ENCODE measurements at regions not wholly inside any gene's neighbourhood (a gene's known extent, or its start where the extent isn't known, plus 50 kb on each side); places are given as distances from the start of the nearest gene placed in this dataset.
"Not testable (repeated sequence)": the region's sequence is repeated elsewhere in the genome, so short reads cannot be mapped to it uniquely, and the experiment has no call there.

- no peak for DNase-seq (ENCODE audit: low spot score)
These were observed 94.3 kb downstream of the OAT start for GRCh38 chr10:124324451-124324850.

GRCh38 chr10:124323806-124324205 lies 94.9 kb downstream of the OAT start:
- DNase-seq (ENCODE audit: low spot score): no peak

GRCh38 chr10:124323111-124323725 lies 95.5 kb downstream of the OAT start:
- DNase-seq (ENCODE audit: low spot score): no peak

GRCh38 chr10:124322191-124322980 lies 96.3 kb downstream of the OAT start:
- DNase-seq (ENCODE audit: low spot score): no peak

GRCh38 chr10:124321433-124322089 lies 97.2 kb downstream of the OAT start:
- DNase-seq (ENCODE audit: low spot score): no peak

GRCh38 chr10:124320778-124321432 lies 97.8 kb downstream of the OAT start:
- no peak for DNase-seq (ENCODE audit: low spot score)

GRCh38 chr10:124319926-124320391 lies 98.8 kb downstream of the OAT start:
- DNase-seq (ENCODE audit: low spot score): no peak

- DNase-seq (ENCODE audit: low spot score): not testable (repeated sequence)
These were observed 99.2 kb downstream of the OAT start for GRCh38 chr10:124319520-124319919.

GRCh38 chr10:124318811-124319210 lies 99.9 kb downstream of the OAT start:
- DNase-seq (ENCODE audit: low spot score): no peak

GRCh38 chr10:124318076-124318475 lies 100.6 kb downstream of the OAT start:
- no peak for DNase-seq (ENCODE audit: low spot score)

GRCh38 chr10:124316326-124316725 lies 102.4 kb downstream of the OAT start:
- no peak for DNase-seq (ENCODE audit: low spot score)

GRCh38 chr10:124315591-124316270 lies 103.0 kb downstream of the OAT start:
- DNase-seq (ENCODE audit: low spot score): no peak

GRCh38 chr10:124313374-124313773 lies 105.3 kb downstream of the OAT start:
- DNase-seq (ENCODE audit: low spot score): no peak

GRCh38 chr10:124308811-124309210 lies 109.9 kb downstream of the OAT start:
- DNase-seq (ENCODE audit: low spot score): no peak

- no peak for DNase-seq (ENCODE audit: low spot score)
These were observed 110.6 kb downstream of the OAT start for GRCh38 chr10:124308056-124308645.

GRCh38 chr10:124307591-124307990 lies 111.1 kb downstream of the OAT start:
- DNase-seq (ENCODE audit: low spot score): no peak

GRCh38 chr10:124306922-124307371 lies 111.8 kb downstream of the OAT start:
- DNase-seq (ENCODE audit: low spot score): no peak

GRCh38 chr10:124306520-124306919 lies 112.2 kb downstream of the OAT start:
- DNase-seq (ENCODE audit: low spot score): no peak

GRCh38 chr10:124305984-124306383 lies 112.7 kb downstream of the OAT start:
- DNase-seq (ENCODE audit: low spot score): no peak

- no peak for DNase-seq (ENCODE audit: low spot score)
These were observed 113.6 kb downstream of the OAT start for GRCh38 chr10:124305131-124305530.

GRCh38 chr10:124303662-124304418 lies 114.9 kb downstream of the OAT start:
- no peak for DNase-seq (ENCODE audit: low spot score)
